H9 (cell line): ENCODE measurements at regions not wholly inside any gene's neighbourhood (a gene's known extent, or its start where the extent isn't known, plus 50 kb on each side); places are given as distances from the start of the nearest gene placed in this dataset.
A peak's percentile ranks its signal among the peaks of the same experiment; 100 is the strongest.

ENCODE experiments used
- DNase-seq: peaks from one replicate; pipeline ENCODE4 v3.0.0-alpha.2; 2017
- H2AFZ ChIP-seq: one replicate; pipeline ENCODE4 v1.6.1; 2013; ENCODE audit warnings: mild to moderate bottlenecking, low read length, control low read depth, moderate library complexity
- H2AK5ac ChIP-seq: 2 replicates; pipeline ENCODE4 v1.6.1; 2013; ENCODE audit warnings: low read length, control low read depth, mixed read lengths; ENCODE audit not compliant: insufficient read length
- H2BK120ac ChIP-seq: one replicate; pipeline ENCODE4 v1.6.1; 2013; ENCODE audit warnings: low read depth, mild to moderate bottlenecking, low read length, control low read depth, inconsistent platforms; ENCODE audit not compliant: poor library complexity, severe bottlenecking
- H2BK12ac ChIP-seq: 2 replicates; pipeline ENCODE4 v1.6.1; 2013; ENCODE audit warnings: low read length, control low read depth, mixed read lengths, low read depth; ENCODE audit not compliant: insufficient read length
- H2BK15ac ChIP-seq: 2 replicates; pipeline ENCODE4 v1.6.1; 2013; ENCODE audit warnings: low read depth, low read length, control low read depth
- H2BK20ac ChIP-seq: one replicate; pipeline ENCODE4 v1.6.1; 2013; ENCODE audit warnings: low read depth, mild to moderate bottlenecking, low read length, control low read depth, inconsistent platforms; ENCODE audit not compliant: poor library complexity, severe bottlenecking
- H2BK5ac ChIP-seq: 2 replicates; pipeline ENCODE4 v1.6.1; 2013; ENCODE audit warnings: low read length, control low read depth, mixed read lengths; ENCODE audit not compliant: insufficient read length
- H3K14ac ChIP-seq: 2 replicates; pipeline ENCODE4 v1.6.1; 2013; ENCODE audit warnings: low read length, control low read depth; ENCODE audit not compliant: insufficient read depth
- H3K18ac ChIP-seq: 2 replicates; pipeline ENCODE4 v1.6.1; 2013; ENCODE audit warnings: low read depth, mild to moderate bottlenecking, mixed read lengths, low read length, control low read depth; ENCODE audit not compliant: insufficient read length
- H3K23ac ChIP-seq: 2 replicates; pipeline ENCODE4 v1.6.1; 2013; ENCODE audit warnings: low read length, control low read depth, mixed read lengths, low read depth; ENCODE audit not compliant: insufficient read length
- H3K23me2 ChIP-seq: 2 replicates; pipeline ENCODE4 v1.6.1; 2013; ENCODE audit warnings: low read depth, mild to moderate bottlenecking, mixed read lengths, low read length, control low read depth; ENCODE audit not compliant: insufficient read length, poor library complexity, severe bottlenecking
- H3K27ac ChIP-seq: 2 replicates; pipeline ENCODE4 v1.5.1; 2013; ENCODE audit warnings: low read length, control low read depth, mixed read lengths, low read depth; ENCODE audit not compliant: insufficient read length
- H3K27me3 ChIP-seq: 2 replicates; pipeline ENCODE4 v1.6.1; 2013; ENCODE audit warnings: low read length, control low read depth, inconsistent platforms; ENCODE audit not compliant: insufficient read depth
- H3K4ac ChIP-seq: 2 replicates; pipeline ENCODE4 v1.6.1; 2013; ENCODE audit warnings: low read depth, mild to moderate bottlenecking, control low read depth, inconsistent platforms, low read length, moderate library complexity
- H3K4me1 ChIP-seq: 2 replicates; pipeline ENCODE4 v1.6.1; 2013; ENCODE audit warnings: low read length, control low read depth, inconsistent platforms; ENCODE audit not compliant: insufficient read depth
- H3K4me2 ChIP-seq: 2 replicates; pipeline ENCODE4 v1.6.1; 2013; ENCODE audit warnings: low read length, control low read depth, mixed read lengths; ENCODE audit not compliant: insufficient read length, insufficient read depth
- H3K56ac ChIP-seq: 2 replicates; pipeline ENCODE4 v1.6.1; 2013; ENCODE audit warnings: low read depth, mild to moderate bottlenecking, mixed read lengths, low read length, control low read depth; ENCODE audit not compliant: insufficient read length
- H3K79me1 ChIP-seq: 2 replicates; pipeline ENCODE4 v1.6.1; 2013; ENCODE audit warnings: low read depth, mild to moderate bottlenecking, moderate library complexity, low read length, control low read depth, inconsistent platforms; ENCODE audit not compliant: insufficient read depth, poor library complexity, severe bottlenecking
- H3K79me2 ChIP-seq: 2 replicates; pipeline ENCODE4 v1.6.1; 2013; ENCODE audit warnings: low read length, control low read depth, inconsistent platforms; ENCODE audit not compliant: insufficient read depth
- H3K9ac ChIP-seq: 2 replicates; pipeline ENCODE4 v1.6.1; 2013; ENCODE audit warnings: low read length, control low read depth, mixed read lengths; ENCODE audit not compliant: insufficient read length; ENCODE audit errors: extremely low read depth
- H3K9me3 ChIP-seq: one replicate; pipeline ENCODE4 v1.6.1; 2013; ENCODE audit warnings: low read depth, low read length, inconsistent platforms; ENCODE audit not compliant: control insufficient read depth
- H3T11ph ChIP-seq: one replicate; pipeline ENCODE4 v1.6.1; 2013; ENCODE audit warnings: mild to moderate bottlenecking, low read length, control low read depth, inconsistent platforms
- H4K20me1 ChIP-seq: one replicate; pipeline ENCODE4 v1.6.1; 2013; ENCODE audit not compliant: control insufficient read depth, insufficient read length, insufficient read depth
- H4K5ac ChIP-seq: 2 replicates; pipeline ENCODE4 v1.6.1; 2013; ENCODE audit warnings: low read depth, mild to moderate bottlenecking, mixed read lengths, low read length, control low read depth; ENCODE audit not compliant: insufficient read length
- H4K8ac ChIP-seq: replicated peaks from 2 replicates; pipeline ENCODE4 v1.6.1; 2013; ENCODE audit warnings: low read length, control low read depth, mixed read lengths, low read depth; ENCODE audit not compliant: insufficient read length
- H4K91ac ChIP-seq: 2 replicates; pipeline ENCODE4 v1.6.1; 2013; ENCODE audit warnings: low read depth, mild to moderate bottlenecking, moderate library complexity, mixed read lengths, low read length, control low read depth; ENCODE audit not compliant: insufficient read length
- H3K27ac Mint-ChIP-seq, 3 experiments: 2 replicates in 2 of 3; 3 replicates in 1 of 3; pipeline ENCODE4 v1.8.0; 2020 to 2021; ENCODE audit warnings: mixed read lengths in 3 of 3, mild to moderate bottlenecking in 1 of 3, moderate library complexity in 1 of 3
- H3K27me3 Mint-ChIP-seq: 2 replicates; pipeline ENCODE4 v1.8.0; 2021; ENCODE audit warnings: low read depth, mild to moderate bottlenecking, moderate library complexity, mixed read lengths
- H3K36me3 Mint-ChIP-seq, 3 experiments: 2 replicates in 2 of 3; 3 replicates in 1 of 3; pipeline ENCODE4 v1.8.0; 2020 to 2021; ENCODE audit warnings: low read depth in 3 of 3, mixed read lengths in 3 of 3; ENCODE audit not compliant: insufficient read depth in 1 of 3
- H3K4me1 Mint-ChIP-seq, 2 experiments: 2 replicates each; pipeline ENCODE4 v1.8.0; 2020; ENCODE audit warnings: mixed read lengths in 2 of 2
- H3K4me3 Mint-ChIP-seq, 2 experiments: 2 replicates in 1 of 2; 3 replicates in 1 of 2; pipeline ENCODE4 v1.8.0; 2020 to 2021; ENCODE audit warnings: mild to moderate bottlenecking in 2 of 2, mixed read lengths in 2 of 2, moderate library complexity in 1 of 2
- H3K9me3 Mint-ChIP-seq, 2 experiments: 2 replicates in 1 of 2; 3 replicates in 1 of 2; pipeline ENCODE4 v1.8.0; 2020; ENCODE audit warnings: mild to moderate bottlenecking in 2 of 2, mixed read lengths in 2 of 2, moderate library complexity in 1 of 2
- WGBS: extraction: QIAGEN DNeasy Blood & Tissue Kit; methylation state at CpG from one replicate; pipeline ENCODE4 v1.1.7; 2013; ENCODE audit warnings: missing lambda C conversion rate, low lambda C conversion rate, mixed read lengths; ENCODE audit not compliant: insufficient read length; ENCODE audit errors: extremely low coverage; 5-methylcytosine and 5-hydroxymethylcytosine counted together
- TF ChIP-seq, protein P1 (sequence below): fragments of 200-600 bp; sonication (generic); conservative IDR thresholded peaks from 3 replicates; pipeline ENCODE4 v1.8.0; 2021; ENCODE audit warnings: antibody characterized with exemption, mild to moderate bottlenecking

DNA sequence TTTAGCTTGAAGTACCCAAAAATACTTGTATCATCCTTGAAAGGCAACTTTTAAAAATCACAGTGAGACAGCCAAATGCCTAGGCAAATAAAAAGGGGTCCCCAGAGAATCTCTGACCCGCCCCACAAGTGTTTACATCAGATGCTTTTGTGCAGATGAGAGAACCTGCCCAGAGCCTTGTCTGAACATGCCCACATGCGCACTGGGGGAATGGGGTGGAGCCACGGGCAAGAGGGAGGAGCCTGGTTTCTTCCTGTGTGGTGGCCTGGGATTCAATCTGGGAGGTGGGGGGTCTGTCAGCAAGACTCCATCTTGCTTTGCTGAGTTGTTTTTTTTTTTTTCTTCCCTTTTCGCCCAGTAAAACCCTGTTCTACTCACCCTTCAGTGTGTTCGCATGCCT, 381.7 kb upstream of the CCDC196 start:
- no CpG with 5 or more reads among the region's 5 CpGs for WGBS
- Histone ChIP-seq H4K5ac (no peak overlapping the region), H3K79me2 (no peaks in the 10 kb centered on the region), H3K14ac (no peak overlapping the region), H4K20me1 (no peaks in the 10 kb centered on the region), H3K4me1 (no peaks in the 10 kb centered on the region; the same call in 1 of the 2 replicates), H2BK5ac (no peak overlapping the region), H4K91ac (no peak overlapping the region), H3K79me1 (no peaks in the 10 kb centered on the region), H3K9me3 (no peaks in the 10 kb centered on the region), H2BK120ac (no peak overlapping the region), H3K18ac (no peak overlapping the region), H3K56ac (no peak overlapping the region), H3K23me2 (no peaks in the 10 kb centered on the region), H2BK12ac (no peak overlapping the region), H2AFZ (no peak overlapping the region), H3K27ac (no peak overlapping the region), H2BK20ac (no peak overlapping the region), H3K9ac (no peak overlapping the region), H2AK5ac (no peak overlapping the region), H4K8ac (no peak overlapping the region), H3K27me3 (no peaks in the 10 kb centered on the region), H3K23ac (no peak overlapping the region), H3K4me2 (no peak overlapping the region), H3T11ph (no peak overlapping the region), H3K4ac (no peak overlapping the region), H2BK15ac (no peak overlapping the region)
- Mint-ChIP-seq H3K27me3 (peaks cover 1% of the 10 kb centered on the region; the same call in 1 of the 2 replicates), H3K9me3 (peaks cover 0 to 6% of the 10 kb centered on the region in 2 experiments; a peak in 1 of 5 replicates), H3K27ac (no peak overlapping the region), H3K4me3 (no peak overlapping the region), H3K4me1 (peaks cover 6 to 8% of the 10 kb centered on the region in 2 experiments), H3K36me3 (peaks cover 0 to 3% (median 2%) of the 10 kb centered on the region in 3 experiments; a peak in 2 of 7 replicates)
- peak; percentile 59 for DNase-seq
- TF ChIP-seq, protein P1, sequence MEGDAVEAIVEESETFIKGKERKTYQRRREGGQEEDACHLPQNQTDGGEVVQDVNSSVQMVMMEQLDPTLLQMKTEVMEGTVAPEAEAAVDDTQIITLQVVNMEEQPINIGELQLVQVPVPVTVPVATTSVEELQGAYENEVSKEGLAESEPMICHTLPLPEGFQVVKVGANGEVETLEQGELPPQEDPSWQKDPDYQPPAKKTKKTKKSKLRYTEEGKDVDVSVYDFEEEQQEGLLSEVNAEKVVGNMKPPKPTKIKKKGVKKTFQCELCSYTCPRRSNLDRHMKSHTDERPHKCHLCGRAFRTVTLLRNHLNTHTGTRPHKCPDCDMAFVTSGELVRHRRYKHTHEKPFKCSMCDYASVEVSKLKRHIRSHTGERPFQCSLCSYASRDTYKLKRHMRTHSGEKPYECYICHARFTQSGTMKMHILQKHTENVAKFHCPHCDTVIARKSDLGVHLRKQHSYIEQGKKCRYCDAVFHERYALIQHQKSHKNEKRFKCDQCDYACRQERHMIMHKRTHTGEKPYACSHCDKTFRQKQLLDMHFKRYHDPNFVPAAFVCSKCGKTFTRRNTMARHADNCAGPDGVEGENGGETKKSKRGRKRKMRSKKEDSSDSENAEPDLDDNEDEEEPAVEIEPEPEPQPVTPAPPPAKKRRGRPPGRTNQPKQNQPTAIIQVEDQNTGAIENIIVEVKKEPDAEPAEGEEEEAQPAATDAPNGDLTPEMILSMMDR, result no peak
